EL (cell line): ENCODE measurements at regions not wholly inside any gene's neighbourhood (a gene's known extent, or its start where the extent isn't known, plus 50 kb on each side); places are given as distances from the start of the nearest gene placed in this dataset.
A peak's percentile ranks its signal among the peaks of the same experiment; 100 is the strongest.
"Not testable (repeated sequence)": the region's sequence is repeated elsewhere in the genome, so short reads cannot be mapped to it uniquely, and the experiment has no call there.

ENCODE experiments used
- DNase-seq: peaks from one replicate; pipeline ENCODE4 v3.0.0-alpha.2; 2016

GRCh38 chr21:5138687-5139086 lies 5382.7 kb upstream of the TPTE start:
- DNase-seq, result not testable (repeated sequence)

- not testable (repeated sequence) for DNase-seq
These were observed 5381.9 kb upstream of the TPTE start for GRCh38 chr21:5139528-5139927.

- DNase-seq, result not testable (repeated sequence)
These were observed 5378.4 kb upstream of the TPTE start for GRCh38 chr21:5143011-5143410.

- not testable (repeated sequence) for DNase-seq
These were observed 5376.7 kb upstream of the TPTE start for GRCh38 chr21:5144731-5145130.

- DNase-seq, result not testable (repeated sequence)
These were observed 5373.7 kb upstream of the TPTE start for GRCh38 chr21:5147685-5148084.

- DNase-seq, result not testable (repeated sequence)
These were observed 5372.2 kb upstream of the TPTE start for GRCh38 chr21:5149222-5149621.

- DNase-seq, result not testable (repeated sequence)
These were observed 5367.3 kb upstream of the TPTE start for GRCh38 chr21:5153842-5154640.

- DNase-seq, result peak; percentile 78
These were observed 5366.8 kb upstream of the TPTE start for GRCh38 chr21:5154641-5154982.

GRCh38 chr21:5162693-5163574 lies 5358.4 kb upstream of the TPTE start:
- not testable (repeated sequence) for DNase-seq

GRCh38 chr21:5165829-5166228 lies 5355.6 kb upstream of the TPTE start:
- DNase-seq, result not testable (repeated sequence)
